ENCODE measurements at regions not wholly inside any gene's neighbourhood (a gene's known extent, or its start where the extent isn't known, plus 50 kb on each side); places are given as distances from the start of the nearest gene placed in this dataset.

- Histone ChIP-seq H2AFZ (ENCODE audit: low read length) (no peak overlapping the region), H3K4me1 (ENCODE audit: insufficient read depth, low read length, poor library complexity, severe bottlenecking) (peaks cover 13% of the 10 kb centered on the region), H3K36me3 (ENCODE audit: insufficient read depth, low read length) (no peaks in the 10 kb centered on the region), H3K9me2 (ENCODE audit: insufficient read depth, low read length) (no peaks in the 10 kb centered on the region), H4K20me1 (ENCODE audit: insufficient read depth, low read length) (no peaks in the 10 kb centered on the region), H3K4me3 (ENCODE audit: low read depth, low read length, poor library complexity, severe bottlenecking) (no peak overlapping the region), H3K79me2 (ENCODE audit: insufficient read depth, low read depth, low read length) (no peaks in the 10 kb centered on the region), H3K9me3 (ENCODE audit: low read length) (no peaks in the 10 kb centered on the region), H3K27ac (ENCODE audit: low read depth, low read length, poor library complexity, severe bottlenecking) (no peak overlapping the region), H3K4me2 (ENCODE audit: low read length) (no peak overlapping the region)
- ChIA-PET POLR2A (interaction anchor here (0.6 kb wide), 1 partner anchor 166 kb away, joined by 3 read pairs; no protein-coding TSS in a partner anchor), CTCF (ENCODE audit: unreplicated experiment) (no interaction called here)
- TF ChIP-seq, protein P1, sequence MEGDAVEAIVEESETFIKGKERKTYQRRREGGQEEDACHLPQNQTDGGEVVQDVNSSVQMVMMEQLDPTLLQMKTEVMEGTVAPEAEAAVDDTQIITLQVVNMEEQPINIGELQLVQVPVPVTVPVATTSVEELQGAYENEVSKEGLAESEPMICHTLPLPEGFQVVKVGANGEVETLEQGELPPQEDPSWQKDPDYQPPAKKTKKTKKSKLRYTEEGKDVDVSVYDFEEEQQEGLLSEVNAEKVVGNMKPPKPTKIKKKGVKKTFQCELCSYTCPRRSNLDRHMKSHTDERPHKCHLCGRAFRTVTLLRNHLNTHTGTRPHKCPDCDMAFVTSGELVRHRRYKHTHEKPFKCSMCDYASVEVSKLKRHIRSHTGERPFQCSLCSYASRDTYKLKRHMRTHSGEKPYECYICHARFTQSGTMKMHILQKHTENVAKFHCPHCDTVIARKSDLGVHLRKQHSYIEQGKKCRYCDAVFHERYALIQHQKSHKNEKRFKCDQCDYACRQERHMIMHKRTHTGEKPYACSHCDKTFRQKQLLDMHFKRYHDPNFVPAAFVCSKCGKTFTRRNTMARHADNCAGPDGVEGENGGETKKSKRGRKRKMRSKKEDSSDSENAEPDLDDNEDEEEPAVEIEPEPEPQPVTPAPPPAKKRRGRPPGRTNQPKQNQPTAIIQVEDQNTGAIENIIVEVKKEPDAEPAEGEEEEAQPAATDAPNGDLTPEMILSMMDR (conservative IDR thresholded peaks at IDR 0.05; ENCODE audit: low read length): no peak
- TF ChIP-seq EZH2phosphoT487 (IDR thresholded peaks at IDR 0.05; ENCODE audit: borderline replicate concordance, low read depth, low read length): no peak
- no peak for DNase-seq (ENCODE audit: low spot score)
- intact Hi-C loops (cut with micrococcal nuclease; ENCODE audit: unreplicated experiment): no loop called here
- BruUV-seq (replicated peaks): no TSS peak
Measured at GRCh38 chr6:14786008-14786407, 459.9 kb upstream of the JARID2 start.

- H3K4me2 ChIP-seq (ENCODE audit: low read length): no peak overlapping the region
- no peak for DNase-seq (ENCODE audit: low spot score)
- no TSS peak for BruUV-seq (replicated peaks)
- CTCF ChIA-PET (ENCODE audit: unreplicated experiment): no interaction called here
- TF ChIP-seq EZH2phosphoT487 (IDR thresholded peaks at IDR 0.05; ENCODE audit: borderline replicate concordance, low read depth, low read length): no peak
- H3K36me3 ChIP-seq (ENCODE audit: insufficient read depth, low read length): no peaks in the 10 kb centered on the region
- peaks cover 13% of the 10 kb centered on the region for H3K4me1 ChIP-seq (ENCODE audit: insufficient read depth, low read length, poor library complexity, severe bottlenecking)
- POLR2A ChIA-PET: no interaction called here
- H3K79me2 ChIP-seq (ENCODE audit: insufficient read depth, low read depth, low read length): no peaks in the 10 kb centered on the region
- H3K9me3 ChIP-seq (ENCODE audit: low read length): no peaks in the 10 kb centered on the region
- H2AFZ ChIP-seq (ENCODE audit: low read length): 0 out of 2 replicates have a peak overlapping the region, but pooled peaks have one; percentile 11
- H3K9me2 ChIP-seq (ENCODE audit: insufficient read depth, low read length): no peaks in the 10 kb centered on the region
- intact Hi-C loops (cut with micrococcal nuclease; ENCODE audit: unreplicated experiment): no loop called here
- H4K20me1 ChIP-seq (ENCODE audit: insufficient read depth, low read length): no peaks in the 10 kb centered on the region
- H3K27ac ChIP-seq (ENCODE audit: low read depth, low read length, poor library complexity, severe bottlenecking): no peak overlapping the region
- H3K4me3 ChIP-seq (ENCODE audit: low read depth, low read length, poor library complexity, severe bottlenecking): no peak overlapping the region
Measured at GRCh38 chr6:14786455-14786854, 459.4 kb upstream of the JARID2 start.

GRCh38 chr6:14787250-14787649 lies 458.6 kb upstream of the JARID2 start:
- Histone ChIP-seq H3K9me3 (ENCODE audit: low read length) (no peaks in the 10 kb centered on the region), H3K9me2 (ENCODE audit: insufficient read depth, low read length) (no peaks in the 10 kb centered on the region), H3K79me2 (ENCODE audit: insufficient read depth, low read depth, low read length) (no peaks in the 10 kb centered on the region), H3K4me3 (ENCODE audit: low read depth, low read length, poor library complexity, severe bottlenecking) (no peak overlapping the region), H3K4me2 (ENCODE audit: low read length) (no peak overlapping the region), H3K4me1 (ENCODE audit: insufficient read depth, low read length, poor library complexity, severe bottlenecking) (peaks cover 16% of the 10 kb centered on the region), H3K36me3 (ENCODE audit: insufficient read depth, low read length) (no peaks in the 10 kb centered on the region), H2AFZ (ENCODE audit: low read length) (0 out of 2 replicates have a peak overlapping the region, but pooled peaks have one; percentile 11), H4K20me1 (ENCODE audit: insufficient read depth, low read length) (no peaks in the 10 kb centered on the region), H3K27ac (ENCODE audit: low read depth, low read length, poor library complexity, severe bottlenecking) (no peak overlapping the region)
- intact Hi-C loops (cut with micrococcal nuclease; ENCODE audit: unreplicated experiment): no loop called here
- ChIA-PET POLR2A (interaction anchor here (0.6 kb wide), 1 partner anchor 24 kb away, joined by 3 read pairs; no protein-coding TSS in a partner anchor), CTCF (ENCODE audit: unreplicated experiment) (no interaction called here)
- no peak for TF ChIP-seq EZH2phosphoT487 (IDR thresholded peaks at IDR 0.05; ENCODE audit: borderline replicate concordance, low read depth, low read length)
- TF ChIP-seq, protein P1 (conservative IDR thresholded peaks at IDR 0.05; ENCODE audit: low read length): no peak
- DNase-seq (ENCODE audit: low spot score): no peak
- BruUV-seq (replicated peaks): no TSS peak
